NCI-H1417 (cell line): ENCODE measurements at regions not wholly inside any gene's neighbourhood (a gene's known extent, or its start where the extent isn't known, plus 50 kb on each side); places are given as distances from the start of the nearest gene placed in this dataset.
A peak's percentile ranks its signal among the peaks of the same experiment; 100 is the strongest.

Experiments used
- DNase-seq, 3 experiments: peaks; one replicate each; lab custom pipeline; 2025; lab: John Stamatoyannopoulos, UW

- peak in 1 of 3 experiments; percentile 40 for DNase-seq
These were observed 145.9 kb downstream of the CARTPT start for GRCh38 chr5:71864730-71865601.

DNA sequence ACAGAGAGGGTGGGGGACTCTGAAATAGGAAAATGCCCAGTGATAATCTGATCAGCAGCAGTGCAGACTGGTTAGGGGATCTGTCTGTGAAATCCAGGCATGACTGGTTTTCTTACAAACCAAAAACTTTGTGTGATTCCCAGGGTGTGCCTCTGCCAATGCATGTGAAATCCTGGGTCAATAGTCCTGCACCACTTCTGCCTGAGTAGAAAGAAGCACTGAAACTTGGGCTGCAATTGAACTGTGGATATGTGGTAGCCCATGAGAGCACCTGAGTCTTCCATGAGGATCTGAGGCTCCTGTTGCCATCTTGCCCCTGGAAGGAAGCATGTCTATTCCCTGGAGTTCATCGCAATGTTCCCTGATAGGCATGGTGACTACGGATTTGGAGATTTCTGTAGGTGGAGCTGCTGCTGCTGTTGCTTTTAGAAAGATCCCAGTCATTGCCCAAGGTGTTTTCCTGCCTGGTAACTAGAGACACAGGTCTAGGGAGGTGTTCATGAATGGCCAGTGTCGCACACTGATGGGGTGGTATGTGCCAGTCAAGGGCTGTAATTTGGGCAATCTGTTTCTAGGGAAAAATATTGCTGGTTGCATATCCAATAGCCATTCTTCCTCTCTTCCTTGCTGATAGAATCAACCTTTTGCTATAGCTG, 146.7 kb downstream of the CARTPT start:
- DNase-seq = no peak

DNA sequence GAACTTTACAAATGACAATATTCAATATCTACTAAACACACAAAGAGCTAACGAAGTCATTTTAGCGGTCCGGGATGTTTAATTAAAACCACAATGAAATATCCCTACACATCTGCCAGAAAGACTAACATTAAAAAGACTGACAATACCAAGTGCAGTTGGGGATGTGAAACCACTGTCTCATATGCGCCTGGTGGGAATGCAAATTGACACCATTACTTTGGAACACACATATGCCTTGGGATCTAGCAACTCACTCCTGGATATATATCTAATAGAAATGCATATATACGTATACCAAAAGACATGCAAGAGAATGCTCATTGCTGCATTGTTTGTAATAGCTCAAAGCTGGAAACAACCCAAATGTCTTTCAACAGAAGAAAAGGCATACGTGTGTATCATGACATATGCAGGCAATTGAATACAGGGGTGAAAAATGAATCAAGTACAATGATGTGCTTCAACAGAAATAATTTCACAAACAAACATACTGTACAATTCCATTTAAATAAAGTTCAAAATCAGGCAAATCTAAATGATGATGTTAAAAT, 153.3 kb downstream of the CARTPT start:
- peak in 1 of 3 experiments; percentile 25 for DNase-seq

DNA sequence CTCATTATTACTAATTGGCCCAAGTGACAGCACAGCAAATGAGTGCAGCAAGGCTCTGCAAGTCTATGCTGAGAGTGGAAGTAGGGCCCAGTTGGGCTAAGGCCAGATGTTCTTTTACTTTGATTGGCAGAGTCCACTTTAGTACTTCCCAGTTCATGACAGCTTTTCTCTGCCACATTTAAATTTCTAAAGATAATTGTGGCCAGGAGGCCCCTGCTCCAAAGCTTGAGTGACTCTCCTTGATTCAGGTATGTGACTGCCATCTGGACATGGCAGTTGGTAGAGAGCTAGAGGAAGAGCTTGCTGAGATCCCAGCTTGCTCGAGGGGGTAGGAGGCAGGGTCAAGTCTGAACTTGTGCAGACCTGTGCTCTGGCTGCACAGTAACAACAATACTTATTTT, 154.1 kb downstream of the CARTPT start:
- DNase-seq = peak; percentile 39 to 82 (median 47)

DNA sequence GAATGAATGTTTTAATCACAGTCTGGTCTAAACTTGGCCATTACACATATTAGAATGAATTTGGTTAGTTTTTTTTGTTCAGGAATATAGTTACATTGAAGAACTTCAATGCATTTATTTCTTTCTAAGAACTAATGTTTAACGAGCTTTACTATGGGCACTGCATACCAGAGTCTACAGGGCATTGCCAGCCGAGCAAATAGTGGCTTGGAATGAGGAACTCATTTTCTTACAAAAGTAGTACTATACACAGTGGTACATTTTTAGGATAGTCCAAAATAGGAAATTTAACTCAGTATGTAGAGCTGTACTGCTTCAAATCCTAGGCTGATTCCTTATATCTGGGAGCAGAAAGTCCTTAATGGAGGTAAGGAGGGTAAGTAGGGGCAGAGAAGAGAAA, 155.4 kb downstream of the CARTPT start:
- no peak for DNase-seq

DNA sequence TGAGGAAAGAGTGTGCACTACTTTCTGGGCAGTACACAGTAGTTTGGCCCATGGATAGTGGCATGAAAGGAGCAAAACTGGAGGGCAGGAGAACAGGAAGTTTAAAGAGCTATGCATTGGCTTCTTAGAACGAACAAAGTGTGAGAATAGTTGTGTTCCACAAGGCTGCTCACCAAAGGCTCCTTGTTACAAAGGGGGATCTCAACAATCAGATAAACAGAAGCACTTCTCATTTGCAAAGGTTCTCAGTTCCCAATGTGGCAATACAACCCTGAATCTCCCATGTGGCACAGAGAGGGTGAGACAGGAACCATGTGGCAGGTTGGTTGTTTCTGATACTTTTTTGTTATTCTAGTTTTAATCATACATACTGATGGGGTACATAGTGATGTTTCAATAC, 158.4 kb downstream of the CARTPT start:
- DNase-seq = no peak

DNA sequence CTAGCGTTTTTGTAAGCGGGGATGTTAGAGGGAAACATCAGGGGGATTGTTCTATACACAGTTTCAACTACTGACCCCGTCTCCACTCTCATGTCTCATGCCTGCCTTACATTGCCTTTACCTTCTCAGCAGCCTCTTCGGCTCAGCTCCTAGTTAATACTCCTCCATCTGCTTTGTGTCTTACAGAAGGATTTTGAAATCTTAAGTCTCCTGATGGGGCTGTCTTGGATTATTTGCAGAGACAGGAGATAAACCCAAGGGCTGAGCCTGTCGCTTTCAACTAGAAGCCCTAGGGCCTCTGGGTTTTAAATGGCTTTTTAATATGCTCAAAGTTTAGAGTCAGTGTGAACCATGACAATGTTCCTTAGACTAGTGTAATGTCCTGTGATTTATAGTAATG, 161.5 kb downstream of the CARTPT start:
- DNase-seq = no peak

- peak; percentile 30 to 54 (median 41) for DNase-seq
These were observed 164.0 kb downstream of the CARTPT start for GRCh38 chr5:71882826-71883741.

- no peak for DNase-seq
These were observed 164.6 kb downstream of the CARTPT start for GRCh38 chr5:71883742-71884103.

DNA sequence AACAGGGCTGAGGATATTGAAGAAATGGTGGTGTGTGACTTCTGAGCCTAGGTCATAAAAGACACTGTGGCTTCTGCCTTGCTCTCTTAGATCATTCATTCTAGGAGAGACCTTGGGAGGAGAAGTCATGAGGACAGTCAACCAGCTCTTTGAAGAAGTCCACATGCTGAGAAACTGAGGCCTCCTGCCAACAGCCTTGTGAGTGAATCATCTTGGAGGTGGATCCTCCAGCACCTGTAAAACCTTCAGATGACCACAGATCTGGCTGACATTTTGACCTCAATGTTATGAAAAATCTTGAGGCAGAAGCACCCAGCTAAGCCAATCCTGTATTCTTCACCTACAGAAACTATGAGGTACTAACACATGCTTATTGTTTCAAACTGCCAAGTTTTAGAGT, 165.9 kb downstream of the CARTPT start:
- no peak for DNase-seq

- no peak for DNase-seq
These were observed 167.3 kb downstream of the CARTPT start for GRCh38 chr5:71886406-71886805.

DNA sequence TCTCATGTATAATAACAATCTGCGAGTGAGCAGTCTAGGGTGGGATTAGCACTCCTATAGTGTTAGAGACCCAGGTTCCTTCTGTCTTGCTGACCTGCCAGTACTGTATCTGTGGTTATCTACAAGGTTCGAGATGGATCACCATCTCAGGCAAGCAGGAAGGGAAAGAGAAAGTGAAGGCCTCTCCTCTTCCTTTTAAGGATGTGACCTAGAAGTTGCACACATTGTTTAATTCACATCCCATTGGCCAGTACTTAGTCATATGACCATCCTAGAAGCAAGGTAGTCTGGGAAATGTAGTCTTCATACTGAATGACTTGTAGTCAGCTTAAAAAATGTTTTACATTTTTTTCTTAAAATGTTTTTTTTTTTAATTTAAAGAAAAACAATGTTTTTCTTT, 168.6 kb downstream of the CARTPT start:
- DNase-seq = peak in 2 of 3 experiments; percentile 2 to 62

GRCh38 chr5:71891406-71891805, 172.3 kb downstream of the CARTPT start:
- no peak for DNase-seq

DNA sequence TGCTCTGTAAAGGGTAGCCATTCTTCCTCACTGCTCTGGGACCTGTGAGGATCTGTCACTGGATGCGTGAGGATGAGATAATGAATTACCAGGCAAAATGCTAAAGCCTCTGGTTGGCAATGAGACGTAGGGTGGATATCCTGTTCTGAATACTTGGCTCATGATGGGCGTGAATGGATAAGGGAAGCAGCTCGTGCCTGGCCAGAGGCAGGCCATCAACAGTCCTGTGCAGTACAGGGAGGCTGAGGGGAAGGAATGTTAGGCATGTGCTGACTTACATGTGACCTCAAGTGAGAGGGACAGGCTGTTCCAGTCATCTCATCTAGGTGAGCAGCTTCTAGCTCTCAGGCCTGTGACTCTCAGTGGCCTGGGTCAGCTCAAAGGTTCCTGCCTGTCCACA, 172.8 kb downstream of the CARTPT start:
- DNase-seq = no peak

DNA sequence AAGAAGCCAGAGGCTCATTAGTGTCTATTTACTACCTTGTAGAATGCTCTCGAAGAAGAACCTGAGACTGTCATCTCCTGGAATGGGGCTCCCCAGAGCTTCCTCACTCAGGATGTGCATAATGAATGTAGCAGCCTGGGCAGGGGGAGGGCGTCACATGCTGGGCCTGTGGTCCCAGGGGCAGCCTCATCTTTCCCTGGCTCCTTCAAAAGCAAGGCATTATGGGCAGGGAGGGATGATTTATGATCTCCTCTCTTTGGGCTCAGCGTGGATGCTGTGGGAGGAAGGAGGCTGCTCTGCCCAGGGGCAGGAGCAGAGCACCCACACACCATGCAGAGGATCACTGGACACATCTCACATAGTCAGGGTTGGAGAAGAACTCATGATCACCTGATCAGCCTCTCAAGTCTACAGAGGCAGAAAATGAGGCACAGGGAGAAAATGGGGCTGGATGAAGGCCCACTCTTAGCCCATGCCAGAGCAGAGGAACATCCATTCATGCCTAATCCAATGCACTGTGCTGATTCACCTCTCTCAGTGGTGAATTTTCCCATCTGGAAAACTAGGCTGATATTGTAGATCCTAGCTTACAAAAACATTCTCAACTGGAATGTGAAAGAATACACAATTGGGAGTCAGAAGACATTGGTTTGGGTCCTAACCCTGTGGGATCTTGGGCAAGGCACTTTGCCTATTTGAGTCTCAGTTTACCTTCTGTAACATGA, 173.7 kb downstream of the CARTPT start:
- peak; percentile 2 to 59 (median 26) for DNase-seq

- DNase-seq = no peak
These were observed 174.4 kb downstream of the CARTPT start for GRCh38 chr5:71893451-71893850.

DNA sequence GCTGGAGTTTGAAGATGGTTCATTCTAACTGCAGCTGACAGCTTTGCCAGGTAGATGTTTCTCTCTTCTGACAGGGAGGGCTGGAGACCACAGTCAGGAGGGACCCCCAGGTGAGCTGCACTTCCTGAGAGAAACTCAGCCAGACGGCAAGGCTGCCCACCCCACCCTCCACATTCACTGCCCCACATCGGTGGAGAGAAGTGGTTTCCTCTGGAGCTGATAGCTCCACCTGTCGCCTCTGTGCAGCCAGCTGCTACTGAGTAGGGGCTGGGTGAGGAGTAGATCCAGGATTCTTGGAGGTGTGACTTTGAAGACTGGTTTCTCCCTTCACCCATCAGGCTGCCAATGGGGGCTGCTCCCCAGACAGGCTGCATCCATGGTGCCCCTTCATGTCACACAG, 175.0 kb downstream of the CARTPT start:
- no peak for DNase-seq

DNA sequence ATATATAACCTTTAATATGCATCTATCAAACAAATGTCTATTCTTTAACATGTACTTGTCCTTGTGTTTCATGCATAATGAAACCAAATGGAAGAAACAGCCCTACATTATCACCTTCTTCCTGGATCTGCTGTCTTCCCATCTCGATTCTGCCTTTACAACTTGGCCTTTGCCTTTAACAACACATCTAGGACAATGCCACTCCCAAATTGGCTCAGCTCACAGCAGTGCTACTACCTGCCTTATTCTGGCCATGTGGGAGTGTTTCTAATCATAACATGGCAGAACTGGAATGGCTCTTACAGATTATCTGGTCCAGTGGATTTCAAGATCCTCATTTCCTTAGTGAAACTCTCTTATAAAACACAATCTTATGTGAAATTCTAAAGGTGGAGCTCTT, 176.5 kb downstream of the CARTPT start:
- no peak for DNase-seq

DNA sequence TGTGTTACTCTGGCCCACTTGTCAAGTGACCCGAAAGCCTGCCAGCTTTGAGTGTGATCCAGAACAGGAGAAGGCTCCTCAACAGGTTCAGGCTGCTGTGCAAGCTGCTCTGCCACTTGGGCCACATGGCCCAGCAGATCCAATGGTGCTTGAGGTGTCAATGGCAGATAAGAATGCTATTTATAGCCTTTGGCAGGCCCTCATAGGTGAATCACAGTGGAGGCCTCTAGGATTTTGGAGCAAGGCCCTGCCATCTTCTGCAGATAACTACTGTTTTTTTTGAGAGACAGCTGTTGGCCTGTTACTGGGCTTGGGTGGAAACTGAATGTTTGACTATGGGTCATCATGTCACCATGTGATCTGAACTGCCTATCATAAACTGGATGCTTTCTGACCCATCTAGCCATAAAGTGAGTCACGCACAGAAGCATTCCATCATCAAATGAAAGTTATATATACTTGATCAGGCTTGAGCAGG, 180.8 kb downstream of the CARTPT start:
- DNase-seq = no peak

DNA sequence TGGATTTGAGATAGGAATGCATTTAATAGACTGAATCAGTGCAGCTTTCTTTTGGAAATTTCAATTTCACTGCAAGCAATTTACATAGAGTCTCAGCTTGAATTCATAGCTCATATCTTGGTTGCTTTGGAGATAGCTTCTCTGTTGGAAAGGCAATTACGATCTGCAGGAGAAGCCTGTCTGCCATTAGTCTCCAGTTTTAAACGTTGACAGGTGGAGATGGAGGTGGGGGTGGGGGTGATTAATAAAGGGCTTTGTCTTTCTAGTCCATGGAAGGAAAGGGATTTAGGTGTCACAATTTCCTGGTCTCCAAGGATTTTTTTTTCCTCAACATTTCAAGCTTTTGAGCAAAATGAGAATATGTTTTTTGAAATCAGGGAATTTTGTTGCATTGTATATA, 184.7 kb downstream of the CARTPT start:
- DNase-seq = peak in 2 of 3 experiments; percentile 69 to 93

DNA sequence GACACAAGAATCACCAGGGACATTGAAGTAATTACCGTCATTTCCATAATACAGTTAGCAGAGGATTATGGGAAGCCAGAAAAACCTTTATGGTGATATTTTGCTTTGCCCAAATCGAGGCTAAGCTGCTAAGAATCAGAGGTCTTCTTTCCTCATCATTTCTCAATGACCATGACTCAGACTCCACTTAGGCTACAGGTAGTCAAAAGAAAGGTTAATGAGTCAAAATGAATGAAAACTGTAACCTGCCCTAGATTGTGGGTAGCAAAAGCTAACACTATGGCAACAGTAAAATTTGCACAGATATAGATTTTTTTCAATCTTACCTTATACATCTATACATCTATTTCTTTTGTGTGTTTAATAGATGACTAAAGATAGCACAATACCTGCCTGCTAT, 185.8 kb downstream of the CARTPT start:
- DNase-seq = no peak
